ENCODE measurements at regions not wholly inside any gene's neighbourhood (a gene's known extent, or its start where the extent isn't known, plus 50 kb on each side); places are given as distances from the start of the nearest gene placed in this dataset.
"Not testable (repeated sequence)": the region's sequence is repeated elsewhere in the genome, so short reads cannot be mapped to it uniquely, and the experiment has no call there.

DNA sequence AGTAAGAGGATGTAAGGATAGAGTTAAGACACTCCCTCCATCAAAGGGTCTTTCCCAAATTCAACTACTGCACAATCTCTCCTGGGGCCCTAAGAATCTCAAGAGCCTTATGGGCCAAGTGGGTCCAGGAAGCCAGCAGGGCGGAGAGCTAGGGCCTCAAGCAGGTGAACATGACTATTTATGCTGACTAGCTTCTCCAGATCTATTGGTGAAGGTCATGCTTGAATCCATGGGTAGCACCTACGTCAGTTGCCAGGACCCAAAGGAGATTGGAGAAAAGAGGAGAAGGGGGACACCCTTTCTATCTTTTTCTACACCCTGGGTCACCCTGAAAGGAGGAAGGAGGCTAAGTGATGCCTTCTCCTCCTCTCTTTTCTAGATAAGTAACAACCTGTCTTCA, 534.2 kb upstream of the MIS18BP1 start:
- TF ChIP-seq, protein P1, sequence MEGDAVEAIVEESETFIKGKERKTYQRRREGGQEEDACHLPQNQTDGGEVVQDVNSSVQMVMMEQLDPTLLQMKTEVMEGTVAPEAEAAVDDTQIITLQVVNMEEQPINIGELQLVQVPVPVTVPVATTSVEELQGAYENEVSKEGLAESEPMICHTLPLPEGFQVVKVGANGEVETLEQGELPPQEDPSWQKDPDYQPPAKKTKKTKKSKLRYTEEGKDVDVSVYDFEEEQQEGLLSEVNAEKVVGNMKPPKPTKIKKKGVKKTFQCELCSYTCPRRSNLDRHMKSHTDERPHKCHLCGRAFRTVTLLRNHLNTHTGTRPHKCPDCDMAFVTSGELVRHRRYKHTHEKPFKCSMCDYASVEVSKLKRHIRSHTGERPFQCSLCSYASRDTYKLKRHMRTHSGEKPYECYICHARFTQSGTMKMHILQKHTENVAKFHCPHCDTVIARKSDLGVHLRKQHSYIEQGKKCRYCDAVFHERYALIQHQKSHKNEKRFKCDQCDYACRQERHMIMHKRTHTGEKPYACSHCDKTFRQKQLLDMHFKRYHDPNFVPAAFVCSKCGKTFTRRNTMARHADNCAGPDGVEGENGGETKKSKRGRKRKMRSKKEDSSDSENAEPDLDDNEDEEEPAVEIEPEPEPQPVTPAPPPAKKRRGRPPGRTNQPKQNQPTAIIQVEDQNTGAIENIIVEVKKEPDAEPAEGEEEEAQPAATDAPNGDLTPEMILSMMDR (IDR thresholded peaks at IDR 0.05; ENCODE audit: insufficient read depth, low read depth, low read length), result no peak
- ChIA-PET CTCF (no interaction called here), POLR2A (no interaction called here)
- no peaks in the 10 kb centered on the region for H3K27me3 ChIP-seq (ENCODE audit: control insufficient read depth, insufficient read depth, low read length)
- H3K4me3 ChIP-seq (ENCODE audit: low read depth, low read length), result no peak overlapping the region
- H3K36me3 ChIP-seq (ENCODE audit: control insufficient read depth, insufficient read depth, low read length), result no peaks in the 10 kb centered on the region
- no peak for DNase-seq (ENCODE audit: low read depth)

DNA sequence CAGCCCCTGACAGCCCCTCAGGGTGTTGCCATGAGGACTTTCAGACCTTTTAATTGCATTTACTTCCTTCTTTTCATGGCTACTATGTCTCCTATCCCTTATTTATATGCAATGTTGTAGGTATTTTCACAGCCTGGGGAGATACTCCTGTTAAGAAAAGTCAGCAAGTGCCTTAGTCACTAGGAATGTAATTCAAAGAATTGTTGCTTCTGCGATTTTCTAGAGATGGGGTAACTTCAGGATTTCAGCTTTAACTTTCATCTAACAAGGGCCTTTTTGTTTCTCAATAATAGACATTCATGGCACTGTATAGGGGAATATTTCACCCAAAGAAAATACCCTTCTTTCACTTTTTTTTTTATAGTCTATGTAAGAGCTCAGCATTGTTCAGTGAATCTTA, 533.3 kb upstream of the MIS18BP1 start:
- Histone ChIP-seq H3K4me3 (ENCODE audit: low read depth, low read length) (no peak overlapping the region), H3K36me3 (ENCODE audit: control insufficient read depth, insufficient read depth, low read length) (no peaks in the 10 kb centered on the region), H3K27me3 (ENCODE audit: control insufficient read depth, insufficient read depth, low read length) (no peaks in the 10 kb centered on the region)
- ChIA-PET CTCF (interaction anchor here (0.6 kb wide), 1 partner anchor 10 kb away, joined by 3 read pairs; no protein-coding TSS in a partner anchor), POLR2A (no interaction called here)
- TF ChIP-seq, protein P1 (IDR thresholded peaks at IDR 0.05; ENCODE audit: insufficient read depth, low read depth, low read length), result no peak
- DNase-seq (ENCODE audit: low read depth), result no peak

DNA sequence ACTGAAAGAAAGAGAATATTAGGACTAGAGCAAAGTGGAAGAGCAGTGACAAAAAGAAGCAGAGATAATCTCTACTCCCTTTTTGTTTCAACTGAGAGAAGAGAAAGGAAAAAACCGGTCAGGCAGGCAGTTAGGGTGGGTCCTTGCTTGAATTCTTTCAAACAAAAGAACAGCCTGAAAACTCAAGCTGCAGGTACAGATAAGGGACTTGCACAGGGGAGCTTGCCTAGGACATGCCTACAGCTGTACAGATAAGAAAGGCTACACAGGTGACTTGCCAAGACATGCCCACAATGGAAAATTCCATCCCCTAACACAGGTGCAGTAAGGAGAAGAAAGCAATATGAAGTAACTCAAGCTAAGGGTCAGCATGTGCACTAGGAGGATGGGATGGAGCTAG, 532.2 kb upstream of the MIS18BP1 start:
- Histone ChIP-seq H3K36me3 (ENCODE audit: control insufficient read depth, insufficient read depth, low read length) (no peaks in the 10 kb centered on the region), H3K4me3 (ENCODE audit: low read depth, low read length) (no peak overlapping the region), H3K27me3 (ENCODE audit: control insufficient read depth, insufficient read depth, low read length) (no peaks in the 10 kb centered on the region)
- ChIA-PET CTCF (no interaction called here), POLR2A (no interaction called here)
- TF ChIP-seq, protein P1 (IDR thresholded peaks at IDR 0.05; ENCODE audit: insufficient read depth, low read depth, low read length), result no peak
- no peak for DNase-seq (ENCODE audit: low read depth)

GRCh38 chr14:45766247-45766646, 513.2 kb upstream of the MIS18BP1 start:
- DNase-seq (ENCODE audit: low read depth), result no peak
- TF ChIP-seq, protein P1 (IDR thresholded peaks at IDR 0.05; ENCODE audit: insufficient read depth, low read depth, low read length), result no peak
- ChIA-PET CTCF (no interaction called here), POLR2A (no interaction called here)
- Histone ChIP-seq H3K36me3 (ENCODE audit: control insufficient read depth, insufficient read depth, low read length) (no peaks in the 10 kb centered on the region), H3K27me3 (ENCODE audit: control insufficient read depth, insufficient read depth, low read length) (no peaks in the 10 kb centered on the region), H3K4me3 (ENCODE audit: low read depth, low read length) (no peak overlapping the region)

DNA sequence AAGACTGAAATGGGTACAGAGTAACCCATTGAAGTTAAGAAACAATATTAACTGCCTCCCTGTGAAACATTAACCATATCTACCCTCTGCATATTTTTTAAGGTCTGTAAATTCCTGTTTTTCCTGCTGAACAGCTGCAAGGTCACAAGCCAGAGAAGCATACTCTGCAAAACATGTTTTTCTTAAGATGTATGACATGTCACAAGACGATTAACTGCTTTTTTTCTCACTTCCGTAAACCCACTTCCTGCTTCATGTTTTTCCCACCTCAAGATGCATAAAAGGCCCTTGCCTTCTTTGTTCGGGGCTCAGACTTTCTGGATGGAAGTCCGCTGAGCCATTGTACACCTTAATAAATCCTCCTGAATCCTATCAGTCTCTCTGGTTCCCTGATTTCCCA, 504.7 kb upstream of the MIS18BP1 start:
- Histone ChIP-seq H3K27me3 (ENCODE audit: control insufficient read depth, insufficient read depth, low read length) (no peaks in the 10 kb centered on the region), H3K4me3 (ENCODE audit: low read depth, low read length) (no peak overlapping the region), H3K36me3 (ENCODE audit: control insufficient read depth, insufficient read depth, low read length) (no peaks in the 10 kb centered on the region)
- POLR2A ChIA-PET, result no interaction called here
- CTCF ChIA-PET, result no interaction called here
- TF ChIP-seq, protein P1 (IDR thresholded peaks at IDR 0.05; ENCODE audit: insufficient read depth, low read depth, low read length), result no peak
- DNase-seq (ENCODE audit: low read depth), result no peak

GRCh38 chr14:45756412-45756811, 503.4 kb upstream of the MIS18BP1 start:
- DNase-seq (ENCODE audit: low read depth); CTCF ChIA-PET; H3K4me3 ChIP-seq (ENCODE audit: low read depth, low read length); POLR2A ChIA-PET; H3K36me3 ChIP-seq (ENCODE audit: control insufficient read depth, insufficient read depth, low read length); H3K27me3 ChIP-seq (ENCODE audit: control insufficient read depth, insufficient read depth, low read length): not testable (repeated sequence)

Measured in BJ (cell line).